SH-SY5Y (cell line): ENCODE measurements at regions not wholly inside any gene's neighbourhood (a gene's known extent, or its start where the extent isn't known, plus 50 kb on each side); places are given as distances from the start of the nearest gene placed in this dataset.

Experiments
- GATA2 ChIP-seq: IDR thresholded peaks from 2 replicates; pipeline ENCODE4 v1.6.1; 2011; ENCODE audit warnings: mild to moderate bottlenecking, low read depth, low read length
- GATA3 ChIP-seq: IDR thresholded peaks from 2 replicates; pipeline ENCODE4 v1.6.1; 2011; ENCODE audit warnings: low read depth, mild to moderate bottlenecking, low read length, moderate library complexity

DNA sequence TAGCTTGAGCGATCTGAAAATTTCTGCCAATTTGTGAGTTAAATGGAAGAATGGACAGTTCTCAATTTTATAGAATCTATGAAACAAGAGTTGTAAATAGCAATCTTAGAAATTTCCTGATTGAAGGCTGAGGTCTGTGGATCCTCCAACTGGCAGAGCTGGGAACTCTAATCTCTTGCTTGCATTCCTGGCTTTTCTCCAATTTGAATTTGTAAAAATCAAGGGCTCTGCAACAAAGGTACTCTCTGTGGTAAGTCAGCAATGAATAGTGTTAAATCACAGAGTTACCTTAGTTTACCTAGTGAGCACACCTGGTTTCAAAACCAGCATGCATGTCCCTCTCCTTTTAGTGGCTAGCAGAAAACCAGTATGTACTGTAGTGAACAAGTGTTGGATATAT, 1070.5 kb downstream of the TDRD15 start:
- no peak for TF ChIP-seq GATA2
- no peak for TF ChIP-seq GATA3
